IPS-NIHi11 (cell line): ENCODE measurements at regions not wholly inside any gene's neighbourhood (a gene's known extent, or its start where the extent isn't known, plus 50 kb on each side); places are given as distances from the start of the nearest gene placed in this dataset.

Source experiments
- DNase-seq: peaks from one replicate; pipeline ENCODE4 v3.0.0; 2012; ENCODE audit warnings: mixed read lengths, low spot score

DNA sequence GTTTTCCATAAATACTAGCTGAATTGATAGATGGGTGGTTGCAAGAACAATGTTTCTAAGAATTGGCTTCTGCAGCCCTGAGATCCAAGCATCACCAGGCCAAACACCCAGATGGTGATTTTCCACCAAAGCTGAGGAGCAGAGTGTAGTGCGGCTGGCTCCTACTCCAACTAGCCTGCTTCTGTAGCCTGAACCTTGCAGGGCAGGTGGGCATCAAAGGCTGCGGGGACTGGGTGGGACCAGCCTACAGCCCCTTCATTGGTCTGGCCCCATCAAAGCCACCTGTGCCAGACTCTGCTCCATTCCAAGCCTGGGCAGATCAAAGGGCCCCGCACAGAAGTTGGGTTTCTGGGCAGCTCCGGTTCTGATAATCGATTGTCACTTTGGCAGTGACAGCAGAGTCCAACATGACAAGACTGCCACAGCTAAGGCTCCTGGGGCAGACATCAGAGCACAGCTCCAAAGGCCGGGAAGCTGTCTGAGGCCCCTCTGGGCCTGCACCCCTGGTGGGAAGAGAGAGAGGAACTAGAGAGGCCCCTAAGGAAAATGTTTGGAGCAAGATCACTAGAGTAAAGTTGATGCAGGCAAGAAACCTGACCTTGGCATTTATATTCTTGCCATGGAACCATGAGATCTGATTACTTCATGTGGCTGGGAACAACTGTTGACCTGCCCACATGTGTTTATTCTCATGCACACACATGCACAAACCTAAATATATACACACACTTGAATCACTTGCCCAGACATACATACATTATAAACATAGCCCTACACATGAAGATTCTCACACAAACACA, 582.9 kb downstream of the INSC start:
- no peak for DNase-seq

- no peak for DNase-seq
Observed at GRCh38 chr11:15698855-15699254, 584.1 kb downstream of the INSC start.

DNA sequence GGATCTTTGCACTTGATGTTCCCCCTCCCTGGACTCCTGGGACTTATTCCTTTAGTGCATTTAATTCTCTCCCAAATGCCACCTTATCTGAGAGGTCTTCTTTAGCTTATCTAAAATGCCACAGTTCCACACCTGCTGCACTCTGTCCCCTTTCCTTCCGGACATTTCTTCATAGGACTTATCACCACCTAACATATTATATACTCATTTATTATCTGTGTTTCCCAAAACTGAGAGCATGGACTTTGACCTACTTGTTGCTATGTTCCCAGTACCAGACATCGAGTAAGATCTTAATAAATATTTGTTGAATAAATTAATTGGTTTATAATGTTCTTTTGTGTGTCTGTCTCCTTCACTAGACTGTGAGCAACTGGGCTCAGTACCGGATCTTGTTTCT, 585.3 kb downstream of the INSC start:
- no peak for DNase-seq

GRCh38 chr11:15700456-15700855, 585.7 kb downstream of the INSC start:
- DNase-seq, result no peak

DNA sequence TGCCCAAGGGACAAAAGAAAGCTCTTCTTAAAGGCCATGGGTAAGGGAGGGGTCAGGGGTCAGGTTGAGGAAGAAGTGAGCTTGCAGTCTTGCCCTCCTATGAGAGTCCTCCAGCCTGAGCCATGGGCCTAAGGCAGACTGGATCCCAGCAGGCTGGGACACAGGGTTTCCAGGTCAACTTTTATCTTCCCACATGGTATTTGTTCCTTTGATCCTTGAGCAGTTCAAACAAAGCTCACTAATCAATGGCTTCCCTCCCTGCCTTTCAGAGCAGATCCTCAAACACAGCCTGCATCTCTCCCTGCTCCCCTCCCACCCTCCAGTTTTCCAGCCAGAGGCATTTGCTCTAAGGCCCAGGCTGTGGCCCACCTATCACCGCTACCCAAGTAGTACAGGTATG, 589.3 kb downstream of the INSC start:
- DNase-seq, result no peak

DNA sequence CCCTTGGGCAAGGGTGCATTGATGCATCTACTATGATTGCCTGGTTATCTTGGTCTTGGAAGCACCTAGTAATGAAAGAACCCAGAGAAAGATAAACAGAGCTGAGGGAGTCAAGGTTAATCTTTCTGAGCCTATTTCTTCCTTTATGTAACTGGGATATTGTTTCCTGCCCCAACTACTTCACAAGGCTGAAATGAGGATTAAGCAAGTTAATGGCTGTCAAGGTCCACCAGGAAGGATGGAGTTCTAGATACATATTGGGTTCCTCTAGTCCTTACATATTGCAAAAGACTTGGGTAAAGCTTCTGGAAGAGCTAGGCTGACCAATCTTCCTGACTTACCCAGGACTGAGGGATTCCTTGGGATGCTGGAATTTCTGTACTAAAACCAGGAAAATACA, 589.8 kb downstream of the INSC start:
- no peak for DNase-seq

DNA sequence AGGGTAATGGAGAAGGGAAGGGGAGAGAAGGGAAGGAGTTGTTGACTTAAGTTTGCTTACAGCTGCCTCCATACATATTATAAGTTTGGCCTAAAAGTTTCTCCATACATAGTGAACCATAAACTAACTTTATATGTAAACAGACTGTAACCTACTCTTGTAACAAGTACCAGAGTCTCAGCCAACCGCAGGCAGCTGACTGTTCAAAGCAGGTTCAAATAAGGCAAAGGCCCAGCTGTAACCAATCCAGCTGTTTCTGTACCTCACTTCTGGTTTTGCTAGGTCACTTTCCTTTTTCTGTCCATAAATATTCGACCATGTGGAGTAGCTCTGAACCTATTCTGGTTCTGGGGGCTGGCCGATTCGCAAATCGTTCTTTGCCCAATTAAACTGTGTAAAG, 591.2 kb downstream of the INSC start:
- DNase-seq, result no peak

GRCh38 chr11:15707194-15707593, 592.5 kb downstream of the INSC start:
- DNase-seq, result no peak

DNA sequence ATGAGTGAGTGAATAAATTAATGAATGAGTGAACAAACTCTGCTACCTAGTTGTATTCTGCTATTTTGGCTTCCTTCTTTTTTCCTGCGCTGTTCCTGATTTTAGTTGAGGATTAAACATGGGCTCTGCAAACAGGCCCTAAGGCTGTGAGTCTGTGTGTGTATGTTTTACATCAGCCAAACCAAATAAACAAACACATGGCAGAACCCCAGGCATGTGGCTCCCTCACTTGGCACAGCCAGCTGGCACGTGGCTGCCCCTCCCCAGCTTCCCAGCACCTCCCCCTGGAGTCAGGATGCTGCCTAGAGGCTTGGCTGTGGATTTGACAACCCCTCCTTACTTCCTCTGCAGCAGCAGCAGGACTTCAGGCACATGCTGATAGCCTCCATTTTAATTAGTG, 593.2 kb downstream of the INSC start:
- DNase-seq, result peak; percentile 36

DNA sequence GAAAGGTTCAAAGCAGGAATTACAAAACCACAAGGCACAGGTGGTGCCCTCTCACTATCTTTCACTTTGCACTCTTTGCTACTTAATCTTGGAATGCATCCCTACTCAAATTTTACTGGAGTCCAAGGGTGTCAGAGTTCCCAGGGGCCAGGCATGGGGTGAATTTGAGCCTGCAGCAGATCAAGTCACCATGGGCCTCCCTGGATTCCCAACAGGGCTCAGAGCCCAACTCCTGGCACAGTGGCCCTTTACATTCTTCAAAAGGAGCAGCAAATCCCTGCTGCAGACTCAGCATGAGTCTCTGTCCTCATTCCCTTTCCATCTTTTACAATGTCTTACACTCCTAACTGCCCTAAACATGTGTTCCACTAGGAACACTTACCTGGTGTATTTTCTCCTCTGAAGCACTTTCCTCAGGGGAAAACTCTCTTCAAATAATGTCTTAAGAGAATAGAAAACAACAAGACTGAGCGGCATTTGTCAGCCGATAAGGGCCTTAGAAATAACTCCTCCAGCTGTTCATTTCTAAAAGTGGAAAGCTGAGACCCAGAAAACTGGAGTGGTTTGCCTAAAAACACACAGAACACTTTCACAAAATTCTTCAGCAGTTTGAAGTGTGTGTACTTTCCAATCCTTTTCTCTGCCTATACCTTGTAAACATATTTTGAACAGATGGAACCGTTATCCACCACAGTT, 596.0 kb downstream of the INSC start:
- DNase-seq, result no peak

DNA sequence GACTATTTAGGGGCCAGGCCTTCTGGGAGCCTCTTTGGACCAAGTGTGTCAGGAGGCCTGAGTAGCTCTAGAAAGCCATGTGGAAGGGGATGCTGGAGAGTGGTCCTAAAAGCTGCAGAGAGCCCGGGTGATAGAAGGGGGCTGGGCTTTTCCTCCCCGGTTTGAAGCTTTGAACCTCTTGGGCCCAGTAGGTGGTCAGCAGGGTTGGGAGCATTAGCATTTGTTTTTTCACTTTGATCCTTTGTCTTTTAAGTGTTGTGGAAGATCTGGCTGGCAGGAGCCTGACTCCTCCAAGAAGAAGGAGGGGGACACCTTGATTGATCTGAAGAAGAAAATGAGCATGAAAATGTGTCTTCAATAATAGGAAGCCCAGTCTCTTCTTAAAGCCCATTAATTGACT, 596.6 kb downstream of the INSC start:
- peak; percentile 65 for DNase-seq

DNA sequence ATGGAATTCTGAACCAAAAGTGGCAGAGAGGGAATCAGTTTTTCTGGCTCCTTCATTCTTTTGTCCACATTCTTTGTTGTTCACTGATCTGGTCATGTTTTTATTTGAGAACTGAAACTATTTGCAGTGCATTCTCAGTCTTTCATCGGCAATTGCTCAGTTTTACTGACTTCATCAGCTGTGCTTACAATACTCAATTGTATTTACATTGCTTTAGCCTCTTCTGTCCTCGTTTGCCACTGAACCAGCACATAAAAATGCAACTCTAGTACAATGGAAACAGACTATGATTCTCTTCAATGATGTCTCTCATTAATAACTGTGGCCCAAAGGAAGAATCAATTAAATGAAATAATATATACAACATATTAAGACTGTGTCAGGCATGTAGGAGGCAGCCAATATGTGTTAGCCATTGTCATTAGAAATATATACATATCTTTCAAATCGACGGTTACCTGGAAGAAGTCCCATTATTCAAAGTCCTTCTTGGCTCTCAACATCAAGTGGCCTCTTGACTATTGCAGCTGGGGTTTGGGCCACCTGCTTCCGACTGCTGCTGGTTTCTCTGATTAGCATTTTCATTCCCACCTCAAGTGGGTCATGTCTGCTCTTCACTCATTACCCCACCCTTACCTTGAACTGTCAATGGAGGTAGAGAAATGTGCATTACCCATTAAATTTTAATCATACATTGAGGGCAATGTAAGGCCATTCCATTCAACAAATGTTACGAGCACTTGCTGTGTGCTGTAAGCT, 600.1 kb downstream of the INSC start:
- no peak for DNase-seq

- DNase-seq, result no peak
Observed at GRCh38 chr11:15716550-15716949, 601.8 kb downstream of the INSC start.

- DNase-seq, result no peak
Observed at GRCh38 chr11:15720460-15720859, 605.7 kb downstream of the INSC start.

DNA sequence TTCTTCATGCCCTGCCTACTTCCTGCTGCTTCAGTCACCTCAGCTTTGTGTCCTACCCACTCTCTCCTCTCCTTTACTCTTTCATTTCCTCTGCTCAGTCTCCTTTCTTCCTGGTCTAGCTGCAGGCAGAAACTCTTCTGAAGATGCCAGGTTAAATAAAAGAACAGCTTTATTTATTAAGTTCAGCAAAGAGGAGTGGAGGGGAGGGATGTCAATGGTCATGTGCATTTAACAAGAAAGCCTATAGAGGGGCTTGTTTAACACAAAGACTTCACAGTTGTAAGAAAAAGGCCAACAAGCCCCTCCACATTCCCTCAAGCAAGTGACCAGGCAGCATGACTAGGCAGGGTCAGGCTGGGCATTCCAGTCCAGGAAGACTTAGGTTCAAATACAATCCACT, 609.2 kb downstream of the INSC start:
- DNase-seq, result no peak

DNA sequence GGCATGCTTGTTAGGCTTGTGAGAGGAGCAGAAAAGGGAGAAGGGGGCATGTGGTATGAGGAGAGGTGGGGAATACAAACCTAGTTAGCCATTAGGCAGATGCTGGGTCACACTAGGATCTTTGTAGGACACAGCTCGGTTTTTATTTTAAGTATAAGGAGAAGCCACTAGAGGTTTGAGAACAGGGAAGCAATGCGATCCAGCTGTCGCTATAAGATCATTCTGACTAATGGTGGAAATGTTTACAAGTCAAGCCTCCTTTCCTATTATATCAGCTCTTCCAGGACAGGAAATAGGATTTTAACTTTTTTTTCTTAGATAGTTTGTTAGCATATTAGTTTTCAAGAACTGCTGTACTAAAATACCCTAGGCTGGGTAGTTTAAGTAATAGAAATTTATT, 609.9 kb downstream of the INSC start:
- no peak for DNase-seq

- DNase-seq, result no peak
Observed at GRCh38 chr11:15725246-15725645, 610.5 kb downstream of the INSC start.

GRCh38 chr11:15726221-15726746, 611.6 kb downstream of the INSC start:
- DNase-seq, result no peak

DNA sequence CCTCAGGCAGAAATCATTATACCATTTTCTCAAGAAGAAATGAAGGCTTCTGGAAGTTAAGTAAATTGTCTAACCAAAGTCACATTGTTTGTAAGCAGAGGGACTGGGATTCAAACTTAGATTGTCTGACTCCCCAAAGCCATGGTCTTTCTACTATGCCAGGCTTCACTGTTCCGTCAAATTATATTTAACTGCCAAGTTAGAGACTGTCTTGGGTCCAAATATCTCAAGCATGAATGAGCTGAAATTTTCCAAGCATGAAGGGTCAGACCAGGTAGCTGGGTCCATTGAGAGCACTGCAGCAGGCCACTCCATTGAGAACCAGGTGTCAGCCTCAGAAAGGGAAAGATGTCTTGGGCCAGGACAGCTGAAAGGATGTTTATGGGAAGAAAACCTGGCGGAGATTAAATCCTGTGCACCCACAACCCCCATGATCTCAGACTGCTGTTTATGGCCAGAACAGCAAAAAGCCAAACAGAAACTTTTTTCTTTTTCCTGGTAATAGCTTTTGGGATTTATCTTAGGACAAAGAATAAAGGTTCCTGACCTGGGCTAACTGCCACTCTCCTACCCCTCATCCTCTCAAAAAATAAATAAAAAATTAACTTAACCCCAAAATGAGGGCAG, 612.3 kb downstream of the INSC start:
- DNase-seq, result no peak

- no peak for DNase-seq
Observed at GRCh38 chr11:15727520-15727914, 612.8 kb downstream of the INSC start.

- DNase-seq, result no peak
Observed at GRCh38 chr11:15728207-15728606, 613.5 kb downstream of the INSC start.

DNA sequence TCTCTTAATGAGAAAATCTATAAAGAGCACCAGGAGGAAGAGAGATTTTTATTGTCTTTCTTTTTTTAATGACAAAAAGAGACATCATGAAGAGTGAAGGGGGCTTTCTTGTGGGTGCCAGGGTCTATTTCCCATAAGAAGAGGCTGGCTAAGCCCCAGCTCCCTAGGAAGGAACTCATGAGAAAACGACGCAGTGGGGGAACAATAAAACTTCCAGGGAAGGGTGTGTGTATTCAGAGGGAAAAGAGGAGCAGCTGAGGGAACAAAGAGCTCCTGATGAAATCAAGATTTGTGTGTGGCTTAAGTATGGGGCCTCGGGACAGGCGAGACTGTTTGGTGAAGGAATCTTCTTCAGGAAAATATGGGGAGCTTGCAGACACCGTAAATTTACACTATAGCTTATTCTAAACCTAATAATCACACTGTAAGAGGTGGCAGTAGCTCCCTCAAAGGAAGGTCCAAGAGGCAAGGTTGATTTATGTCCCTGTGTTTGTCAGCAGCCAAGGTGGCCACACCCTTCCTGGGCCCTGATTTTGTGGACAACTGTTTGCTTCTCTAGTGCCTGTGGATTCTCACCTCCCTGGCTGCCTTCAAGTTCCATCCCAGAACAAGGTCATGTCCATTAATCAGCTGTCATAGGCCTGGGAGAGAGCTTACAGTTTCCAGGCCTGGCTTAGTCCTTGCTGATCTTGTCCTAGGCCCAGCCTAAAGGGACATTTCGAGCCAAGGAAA, 615.7 kb downstream of the INSC start:
- no peak for DNase-seq
